Bronchial epithelial cell (primary cell): ENCODE measurements at regions not wholly inside any gene's neighbourhood (a gene's known extent, or its start where the extent isn't known, plus 50 kb on each side); places are given as distances from the start of the nearest gene placed in this dataset.

ENCODE experiments used
- DNase-seq: peaks from one replicate; pipeline ENCODE4 v3.0.0-alpha.2; 2010; ENCODE audit warnings: low read depth
- FAIRE-seq: peaks from 2 replicates; lab custom pipeline; 2011; peaks lifted over from hg19 to GRCh38; lab: Jason Lieb, UNC
- H3K27me3 ChIP-seq: 2 replicates; pipeline ENCODE4 v1.5.1; 2011; ENCODE audit warnings: low read length; ENCODE audit not compliant: control insufficient read depth, insufficient read depth
- H3K36me3 ChIP-seq: 2 replicates; pipeline ENCODE4 v1.5.1; 2011; ENCODE audit warnings: low read length; ENCODE audit not compliant: control insufficient read depth, insufficient read depth
- H3K4me3 ChIP-seq: 2 replicates; pipeline ENCODE4 v1.5.1; 2011; ENCODE audit warnings: mild to moderate bottlenecking, low read depth, low read length, control low read depth
- TF ChIP-seq, protein P1 (sequence below): IDR thresholded peaks from 2 replicates; pipeline ENCODE4 v1.5.1; 2011; ENCODE audit warnings: mild to moderate bottlenecking, moderate library complexity, low read length, control low read depth, inconsistent platforms; ENCODE audit not compliant: insufficient read depth, severe bottlenecking

- DNase-seq = no peak
- Histone ChIP-seq H3K36me3 (no peaks in the 10 kb centered on the region), H3K27me3 (no peaks in the 10 kb centered on the region), H3K4me3 (no peak overlapping the region)
- TF ChIP-seq, protein P1, sequence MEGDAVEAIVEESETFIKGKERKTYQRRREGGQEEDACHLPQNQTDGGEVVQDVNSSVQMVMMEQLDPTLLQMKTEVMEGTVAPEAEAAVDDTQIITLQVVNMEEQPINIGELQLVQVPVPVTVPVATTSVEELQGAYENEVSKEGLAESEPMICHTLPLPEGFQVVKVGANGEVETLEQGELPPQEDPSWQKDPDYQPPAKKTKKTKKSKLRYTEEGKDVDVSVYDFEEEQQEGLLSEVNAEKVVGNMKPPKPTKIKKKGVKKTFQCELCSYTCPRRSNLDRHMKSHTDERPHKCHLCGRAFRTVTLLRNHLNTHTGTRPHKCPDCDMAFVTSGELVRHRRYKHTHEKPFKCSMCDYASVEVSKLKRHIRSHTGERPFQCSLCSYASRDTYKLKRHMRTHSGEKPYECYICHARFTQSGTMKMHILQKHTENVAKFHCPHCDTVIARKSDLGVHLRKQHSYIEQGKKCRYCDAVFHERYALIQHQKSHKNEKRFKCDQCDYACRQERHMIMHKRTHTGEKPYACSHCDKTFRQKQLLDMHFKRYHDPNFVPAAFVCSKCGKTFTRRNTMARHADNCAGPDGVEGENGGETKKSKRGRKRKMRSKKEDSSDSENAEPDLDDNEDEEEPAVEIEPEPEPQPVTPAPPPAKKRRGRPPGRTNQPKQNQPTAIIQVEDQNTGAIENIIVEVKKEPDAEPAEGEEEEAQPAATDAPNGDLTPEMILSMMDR = no peak
- FAIRE-seq = no peak
Measured at GRCh38 chr1:177701654-177702353, 268.1 kb downstream of the SEC16B start.

- TF ChIP-seq, protein P1 = no peak
- H3K36me3 ChIP-seq = no peaks in the 10 kb centered on the region
- FAIRE-seq = no peak
- H3K27me3 ChIP-seq = no peaks in the 10 kb centered on the region
- DNase-seq = no peak
- no peak overlapping the region for H3K4me3 ChIP-seq
Measured at GRCh38 chr1:177700856-177701255, 269.0 kb downstream of the SEC16B start.

GRCh38 chr1:177690996-177691395 lies 278.9 kb downstream of the SEC16B start:
- no peak for FAIRE-seq
- Histone ChIP-seq H3K4me3 (no peak overlapping the region), H3K27me3 (no peaks in the 10 kb centered on the region), H3K36me3 (no peaks in the 10 kb centered on the region)
- TF ChIP-seq, protein P1 = no peak
- DNase-seq = no peak

DNA sequence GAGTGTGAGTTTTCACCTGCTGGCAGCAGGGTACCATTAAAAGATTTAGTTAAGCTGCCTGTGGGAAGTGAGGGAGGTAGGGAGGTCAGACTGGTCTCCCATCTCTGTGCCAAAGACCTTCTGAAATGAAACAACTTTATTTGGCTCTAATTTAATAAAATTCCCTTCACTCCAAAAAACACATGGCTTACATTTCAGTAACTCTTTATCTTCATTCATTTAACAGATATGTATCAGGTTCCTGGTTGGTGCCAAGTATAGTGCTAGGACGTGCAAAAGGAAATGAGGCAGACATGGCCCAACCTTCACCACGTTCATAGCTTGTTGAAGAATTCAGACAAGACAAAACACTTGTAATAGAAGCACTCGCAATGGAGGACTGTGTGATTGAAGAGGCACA lies 282.3 kb downstream of the SEC16B start:
- no peak for FAIRE-seq
- TF ChIP-seq, protein P1 = no peak
- Histone ChIP-seq H3K36me3 (no peaks in the 10 kb centered on the region), H3K4me3 (no peak overlapping the region), H3K27me3 (no peaks in the 10 kb centered on the region)
- DNase-seq = no peak

DNA sequence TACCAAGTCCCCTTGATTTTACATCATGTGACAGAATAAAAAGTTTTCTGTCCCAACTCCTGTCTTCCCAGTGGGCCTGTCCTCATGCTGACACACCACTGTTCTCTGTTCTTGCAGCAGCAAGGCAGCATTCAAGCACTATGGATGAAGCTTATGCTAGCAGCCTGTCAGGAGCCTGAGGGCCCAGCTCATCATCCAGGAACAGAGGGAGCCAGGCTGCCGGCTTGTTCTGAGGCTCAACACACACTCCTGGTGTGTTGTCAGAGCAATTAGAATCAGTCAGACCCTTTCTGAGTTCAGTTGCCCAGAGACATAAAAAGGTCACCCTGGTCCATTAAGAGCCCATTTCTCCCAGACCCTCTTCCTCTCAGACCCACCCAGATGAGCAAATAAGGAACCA lies 282.9 kb downstream of the SEC16B start:
- H3K27me3 ChIP-seq = no peaks in the 10 kb centered on the region
- TF ChIP-seq, protein P1 = no peak
- no peak for DNase-seq
- H3K4me3 ChIP-seq = no peak overlapping the region
- no peaks in the 10 kb centered on the region for H3K36me3 ChIP-seq
- FAIRE-seq = peak; percentile 55

GRCh38 chr1:177669161-177669560 lies 300.7 kb downstream of the SEC16B start:
- TF ChIP-seq, protein P1 = no peak
- Histone ChIP-seq H3K36me3 (no peaks in the 10 kb centered on the region), H3K4me3 (no peak overlapping the region), H3K27me3 (no peaks in the 10 kb centered on the region)
- DNase-seq = no peak
- no peak for FAIRE-seq
